Prostate gland (tissue), 2 donors: ENCODE measurements at regions not wholly inside any gene's neighbourhood (a gene's known extent, or its start where the extent isn't known, plus 50 kb on each side); places are given as distances from the start of the nearest gene placed in this dataset.

ENCODE experiments used
- POLR2AphosphoS5 ChIP-seq: sonication (generic); formaldehyde crosslinking; IDR thresholded peaks from one replicate; pipeline ENCODE4 v1.6.1; 2017; ENCODE audit warnings: antibody characterized with exemption
- TF ChIP-seq, protein P1 (sequence below), 4 experiments: fragments of 200-600 bp in 2 of 4; fragments of 450-650 bp in 2 of 4; sonication (generic) in 2 of 4; IDR thresholded peaks; 1 replicate in 3 of 4; 2 replicates in 1 of 4; pipeline ENCODE4 v1.5.1; 2016 to 2019; ENCODE audit warnings: antibody characterized with exemption in 4 of 4, mild to moderate bottlenecking in 2 of 4, moderate library complexity in 2 of 4

GRCh38 chr17:13797863-13798262, 196.1 kb upstream of the HS3ST3A1 start:
- TF ChIP-seq POLR2AphosphoS5: no peak
- TF ChIP-seq, protein P1, sequence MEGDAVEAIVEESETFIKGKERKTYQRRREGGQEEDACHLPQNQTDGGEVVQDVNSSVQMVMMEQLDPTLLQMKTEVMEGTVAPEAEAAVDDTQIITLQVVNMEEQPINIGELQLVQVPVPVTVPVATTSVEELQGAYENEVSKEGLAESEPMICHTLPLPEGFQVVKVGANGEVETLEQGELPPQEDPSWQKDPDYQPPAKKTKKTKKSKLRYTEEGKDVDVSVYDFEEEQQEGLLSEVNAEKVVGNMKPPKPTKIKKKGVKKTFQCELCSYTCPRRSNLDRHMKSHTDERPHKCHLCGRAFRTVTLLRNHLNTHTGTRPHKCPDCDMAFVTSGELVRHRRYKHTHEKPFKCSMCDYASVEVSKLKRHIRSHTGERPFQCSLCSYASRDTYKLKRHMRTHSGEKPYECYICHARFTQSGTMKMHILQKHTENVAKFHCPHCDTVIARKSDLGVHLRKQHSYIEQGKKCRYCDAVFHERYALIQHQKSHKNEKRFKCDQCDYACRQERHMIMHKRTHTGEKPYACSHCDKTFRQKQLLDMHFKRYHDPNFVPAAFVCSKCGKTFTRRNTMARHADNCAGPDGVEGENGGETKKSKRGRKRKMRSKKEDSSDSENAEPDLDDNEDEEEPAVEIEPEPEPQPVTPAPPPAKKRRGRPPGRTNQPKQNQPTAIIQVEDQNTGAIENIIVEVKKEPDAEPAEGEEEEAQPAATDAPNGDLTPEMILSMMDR (IDR thresholded peaks at IDR 0.05): no peak
